Parathyroid adenoma (tissue), 2 donors: ENCODE measurements at regions not wholly inside any gene's neighbourhood (a gene's known extent, or its start where the extent isn't known, plus 50 kb on each side); places are given as distances from the start of the nearest gene placed in this dataset.

Source experiments
- H2AFZ ChIP-seq: fragments of 300-600 bp; sonication (generic); one replicate; pipeline ENCODE4 v1.7.0; 2017; ENCODE audit warnings: antibody characterized with exemption, mild to moderate bottlenecking
- H3K27ac ChIP-seq: fragments of 300-600 bp; sonication (generic); one replicate; pipeline ENCODE4 v1.7.0; 2017
- H3K27me3 ChIP-seq: fragments of 300-600 bp; sonication (generic); one replicate; pipeline ENCODE4 v1.7.0; 2017; ENCODE audit warnings: low read length; ENCODE audit not compliant: control insufficient read depth, insufficient read depth
- H3K36me3 ChIP-seq: fragments of 300-600 bp; sonication (generic); one replicate; pipeline ENCODE4 v1.7.0; 2017; ENCODE audit warnings: low read length; ENCODE audit not compliant: control insufficient read depth, insufficient read depth
- H3K4me1 ChIP-seq: fragments of 300-600 bp; sonication (generic); one replicate; pipeline ENCODE4 v1.7.0; 2017; ENCODE audit warnings: control low read depth
- H3K4me2 ChIP-seq: fragments of 300-600 bp; sonication (generic); one replicate; pipeline ENCODE4 v1.7.0; 2017; ENCODE audit warnings: low read length
- H3K4me3 ChIP-seq: fragments of 300-600 bp; sonication (generic); one replicate; pipeline ENCODE4 v1.7.0; 2017; ENCODE audit warnings: low read depth, low read length
- H3K79me2 ChIP-seq: fragments of 300-600 bp; sonication (generic); one replicate; pipeline ENCODE4 v1.7.0; 2017; ENCODE audit warnings: control low read depth
- H3K9ac ChIP-seq: fragments of 300-600 bp; sonication (generic); one replicate; pipeline ENCODE4 v1.7.0; 2017; ENCODE audit warnings: mild to moderate bottlenecking
- H3K9me3 ChIP-seq: fragments of 300-600 bp; sonication (generic); one replicate; pipeline ENCODE4 v1.7.0; 2017; ENCODE audit warnings: low read length; ENCODE audit not compliant: control insufficient read depth
- TF ChIP-seq, protein P1 (sequence below): fragments of 300-600 bp; sonication (generic); IDR thresholded peaks from one replicate; pipeline ENCODE4 v1.7.0; 2017; ENCODE audit warnings: antibody characterized with exemption, mild to moderate bottlenecking
- donor health status: primary hyperparathyroidism.

DNA sequence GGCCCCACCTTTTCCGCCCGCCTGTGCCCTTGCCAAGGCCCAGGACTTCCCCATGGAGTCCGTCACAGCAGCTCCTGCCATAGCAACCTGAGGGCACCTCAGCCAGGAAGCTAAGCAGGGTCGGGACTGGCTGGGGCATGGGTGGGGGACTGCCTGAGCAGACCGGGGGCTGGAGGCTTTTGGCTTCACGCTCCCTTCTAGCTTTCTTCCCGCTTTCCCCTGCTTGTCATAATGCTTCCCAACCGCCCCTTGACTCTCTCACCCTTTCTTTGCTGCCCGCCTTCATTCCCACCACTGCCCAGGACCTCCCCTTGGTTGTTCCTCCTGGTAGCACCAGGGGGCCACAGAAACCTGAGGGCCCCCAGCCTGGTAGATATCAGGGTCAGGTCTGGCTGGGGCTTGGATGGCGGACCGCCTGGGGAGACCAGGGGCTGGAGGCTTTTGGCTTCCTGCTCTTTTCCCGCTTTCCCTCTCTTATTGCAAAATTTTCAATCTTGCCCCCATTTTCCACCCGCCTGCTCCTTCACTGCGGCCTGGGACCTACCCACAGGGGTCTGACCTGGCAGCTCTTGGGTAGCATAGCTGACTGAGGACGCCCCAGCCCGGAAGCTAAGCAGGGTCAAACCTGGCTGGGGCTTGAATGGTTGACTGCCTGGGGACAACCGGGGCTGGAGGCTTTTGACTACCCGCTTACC, 2287.7 kb downstream of the TP53TG3F start:
- no peak overlapping the region for H3K9ac ChIP-seq
- no peaks in the 10 kb centered on the region for H3K36me3 ChIP-seq
- no peak overlapping the region for H3K4me3 ChIP-seq
- H3K27me3 ChIP-seq, result no peaks in the 10 kb centered on the region
- H3K4me2 ChIP-seq, result no peak overlapping the region
- no peak overlapping the region for H3K27ac ChIP-seq
- no peak overlapping the region for H2AFZ ChIP-seq
- H3K9me3 ChIP-seq, result no peaks in the 10 kb centered on the region
- no peaks in the 10 kb centered on the region for H3K79me2 ChIP-seq
- TF ChIP-seq, protein P1, sequence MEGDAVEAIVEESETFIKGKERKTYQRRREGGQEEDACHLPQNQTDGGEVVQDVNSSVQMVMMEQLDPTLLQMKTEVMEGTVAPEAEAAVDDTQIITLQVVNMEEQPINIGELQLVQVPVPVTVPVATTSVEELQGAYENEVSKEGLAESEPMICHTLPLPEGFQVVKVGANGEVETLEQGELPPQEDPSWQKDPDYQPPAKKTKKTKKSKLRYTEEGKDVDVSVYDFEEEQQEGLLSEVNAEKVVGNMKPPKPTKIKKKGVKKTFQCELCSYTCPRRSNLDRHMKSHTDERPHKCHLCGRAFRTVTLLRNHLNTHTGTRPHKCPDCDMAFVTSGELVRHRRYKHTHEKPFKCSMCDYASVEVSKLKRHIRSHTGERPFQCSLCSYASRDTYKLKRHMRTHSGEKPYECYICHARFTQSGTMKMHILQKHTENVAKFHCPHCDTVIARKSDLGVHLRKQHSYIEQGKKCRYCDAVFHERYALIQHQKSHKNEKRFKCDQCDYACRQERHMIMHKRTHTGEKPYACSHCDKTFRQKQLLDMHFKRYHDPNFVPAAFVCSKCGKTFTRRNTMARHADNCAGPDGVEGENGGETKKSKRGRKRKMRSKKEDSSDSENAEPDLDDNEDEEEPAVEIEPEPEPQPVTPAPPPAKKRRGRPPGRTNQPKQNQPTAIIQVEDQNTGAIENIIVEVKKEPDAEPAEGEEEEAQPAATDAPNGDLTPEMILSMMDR, result no peak
- no peaks in the 10 kb centered on the region for H3K4me1 ChIP-seq

DNA sequence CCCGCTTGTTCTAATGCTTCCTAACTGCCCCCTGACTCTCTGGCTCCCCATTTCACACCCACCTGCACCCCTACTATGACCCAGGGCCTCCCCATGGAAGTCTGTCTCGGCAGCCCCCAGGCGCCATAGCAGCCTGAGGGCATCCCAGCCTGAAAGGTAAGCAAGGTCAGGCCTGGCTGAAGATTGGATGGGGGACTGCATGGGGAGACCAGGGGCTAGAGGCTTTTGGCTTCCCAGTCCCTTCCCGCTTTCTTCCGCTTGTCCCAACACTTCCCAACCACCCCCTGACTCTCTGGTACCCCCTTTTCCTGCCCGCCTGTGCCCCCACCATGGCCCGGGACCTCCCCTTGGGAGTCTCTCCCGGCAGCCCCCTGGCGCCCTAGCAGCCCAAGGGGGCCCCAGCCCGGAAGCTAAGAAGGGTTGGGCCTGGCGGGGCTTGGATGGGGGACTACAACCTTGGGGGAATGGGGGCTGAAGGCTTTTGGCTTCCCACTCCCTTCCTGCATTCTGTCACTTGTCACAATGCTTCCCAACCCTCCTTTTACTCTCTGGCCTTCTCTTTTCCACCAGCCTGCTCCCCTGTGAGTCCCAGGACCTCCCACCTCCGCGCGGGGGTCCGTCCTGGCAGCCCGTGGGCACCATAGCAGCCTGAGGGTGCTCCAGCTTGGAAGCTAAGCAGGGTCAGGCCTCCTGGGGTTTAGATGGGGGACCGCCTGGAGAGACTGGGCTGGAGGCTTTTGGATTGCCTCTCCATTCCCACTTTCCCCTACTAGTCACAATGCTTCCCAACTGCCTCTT, 2288.4 kb downstream of the TP53TG3F start:
- TF ChIP-seq, protein P1, result no peak
- no peaks in the 10 kb centered on the region for H3K9me3 ChIP-seq
- no peak overlapping the region for H2AFZ ChIP-seq
- no peaks in the 10 kb centered on the region for H3K4me1 ChIP-seq
- no peaks in the 10 kb centered on the region for H3K36me3 ChIP-seq
- H3K27ac ChIP-seq, result no peak overlapping the region
- no peak overlapping the region for H3K4me3 ChIP-seq
- no peak overlapping the region for H3K9ac ChIP-seq
- H3K79me2 ChIP-seq, result no peaks in the 10 kb centered on the region
- H3K4me2 ChIP-seq, result no peak overlapping the region
- H3K27me3 ChIP-seq, result no peaks in the 10 kb centered on the region

DNA sequence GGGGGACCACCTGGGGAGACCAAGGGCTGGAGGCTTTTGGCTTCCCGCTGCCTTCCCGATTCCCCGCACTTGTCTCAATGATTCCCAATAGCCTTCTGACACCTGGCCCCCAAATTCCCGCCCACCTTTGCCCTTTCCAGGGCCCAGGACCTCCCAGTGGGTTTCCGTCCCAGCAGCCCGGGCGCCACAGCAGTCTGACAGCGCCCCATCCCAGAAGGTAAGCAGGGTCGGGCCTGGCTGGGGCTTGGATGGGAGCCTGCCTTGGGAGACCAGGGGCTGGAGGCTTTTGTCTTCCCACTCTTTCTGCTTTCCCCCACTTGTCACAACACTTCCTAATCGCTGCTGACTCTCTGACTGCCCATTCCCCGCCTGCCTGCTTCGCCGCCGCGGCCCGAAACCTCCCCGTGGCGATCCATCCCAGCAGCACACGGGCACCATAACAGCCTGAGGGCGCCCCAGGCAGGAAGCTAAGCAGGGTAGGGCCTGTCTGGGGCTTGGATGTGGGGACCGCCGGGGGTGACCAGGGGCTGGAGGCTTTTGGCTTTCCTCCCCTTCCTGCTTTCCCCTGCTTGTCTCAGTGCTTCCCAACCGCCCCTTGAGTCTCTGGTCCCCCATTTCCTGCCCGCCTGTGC, 2289.3 kb downstream of the TP53TG3F start:
- no peak overlapping the region for H2AFZ ChIP-seq
- H3K27ac ChIP-seq, result no peak overlapping the region
- H3K4me2 ChIP-seq, result no peak overlapping the region
- no peaks in the 10 kb centered on the region for H3K36me3 ChIP-seq
- TF ChIP-seq, protein P1, result no peak
- H3K79me2 ChIP-seq, result no peaks in the 10 kb centered on the region
- H3K4me1 ChIP-seq, result no peaks in the 10 kb centered on the region
- H3K9ac ChIP-seq, result no peak overlapping the region
- no peak overlapping the region for H3K4me3 ChIP-seq
- H3K27me3 ChIP-seq, result no peaks in the 10 kb centered on the region
- no peaks in the 10 kb centered on the region for H3K9me3 ChIP-seq

DNA sequence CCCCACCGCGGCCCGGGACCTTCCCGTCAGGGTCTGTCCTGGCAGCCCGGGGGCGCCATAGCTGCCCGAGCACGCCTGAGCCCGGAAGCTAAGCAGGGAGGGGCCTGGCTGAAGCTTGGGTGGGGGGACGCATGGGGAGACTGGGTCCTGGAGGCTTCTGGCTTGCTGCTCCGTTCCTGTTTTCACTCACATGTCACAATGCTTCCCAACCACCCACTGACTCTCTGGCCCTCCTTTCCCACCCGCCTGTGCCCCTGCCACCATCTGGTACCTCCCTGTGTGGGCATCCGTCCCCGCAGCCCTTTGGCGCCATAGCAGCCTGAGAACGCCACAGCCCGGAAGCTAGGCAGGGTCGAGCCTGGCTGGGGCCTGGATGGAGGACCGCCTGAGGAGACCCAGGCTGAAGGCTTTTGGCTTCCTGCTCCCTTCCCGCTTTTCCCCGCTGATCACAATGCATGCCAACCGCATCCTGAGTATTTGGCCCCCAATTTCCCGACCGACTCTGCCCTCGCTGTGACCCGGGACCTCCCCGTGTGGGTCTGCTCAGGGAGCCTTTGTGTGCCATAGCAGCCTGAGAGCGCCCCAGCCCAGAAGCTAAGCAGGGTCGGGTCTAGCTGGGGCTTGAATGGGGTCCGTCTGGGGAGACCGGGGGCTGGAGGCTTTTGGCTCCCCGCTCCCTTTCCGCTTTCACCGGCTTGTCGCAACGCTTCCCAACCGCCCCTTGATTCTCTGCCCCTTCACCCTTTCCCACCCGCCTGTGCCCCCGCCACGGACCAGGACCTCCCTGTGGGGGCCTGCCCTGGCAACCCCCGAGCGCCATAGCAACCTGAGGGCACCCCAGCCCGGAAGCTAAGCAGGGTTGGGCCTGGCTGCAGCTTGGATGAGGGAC, 2290.1 kb downstream of the TP53TG3F start:
- Histone ChIP-seq H3K4me2 (no peak overlapping the region), H3K27ac (no peak overlapping the region), H3K4me1 (no peaks in the 10 kb centered on the region), H2AFZ (no peak overlapping the region), H3K79me2 (no peaks in the 10 kb centered on the region), H3K36me3 (no peaks in the 10 kb centered on the region), H3K27me3 (no peaks in the 10 kb centered on the region), H3K9me3 (no peaks in the 10 kb centered on the region), H3K9ac (no peak overlapping the region), H3K4me3 (no peak overlapping the region)
- TF ChIP-seq, protein P1, result no peak
